GM21526 (cell line): ENCODE measurements at regions not wholly inside any gene's neighbourhood (a gene's known extent, or its start where the extent isn't known, plus 50 kb on each side); places are given as distances from the start of the nearest gene placed in this dataset.
"Not testable (repeated sequence)": the region's sequence is repeated elsewhere in the genome, so short reads cannot be mapped to it uniquely, and the experiment has no call there.

Experiments used
- ATAC-seq: cut with Tn5 transposase; IDR thresholded peaks from one replicate; pipeline ENCODE4 v1.9.1; 2021; ENCODE audit warnings: moderate library complexity; ENCODE audit not compliant: unreplicated experiment, low FRiP score

DNA sequence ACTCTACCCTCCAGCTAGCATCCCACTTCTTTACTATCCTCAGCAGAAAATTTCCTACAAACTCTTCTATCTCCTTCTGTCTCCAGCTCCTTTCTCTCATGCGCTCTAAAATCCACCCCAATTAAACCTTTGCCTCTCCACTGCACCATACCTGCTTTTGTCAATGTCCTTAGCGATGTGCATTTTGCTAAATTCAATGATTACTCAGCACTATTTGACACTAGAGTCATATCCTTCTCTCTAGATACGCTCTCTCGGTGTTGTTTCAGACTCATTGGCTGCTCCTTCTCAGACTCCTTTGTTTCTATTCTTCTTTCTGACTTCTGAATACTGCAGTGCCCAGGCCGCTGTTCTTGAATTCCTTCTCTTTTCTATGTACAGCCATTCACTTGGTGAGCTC, 144.2 kb downstream of the HLX start:
- ATAC-seq, result no peak

DNA sequence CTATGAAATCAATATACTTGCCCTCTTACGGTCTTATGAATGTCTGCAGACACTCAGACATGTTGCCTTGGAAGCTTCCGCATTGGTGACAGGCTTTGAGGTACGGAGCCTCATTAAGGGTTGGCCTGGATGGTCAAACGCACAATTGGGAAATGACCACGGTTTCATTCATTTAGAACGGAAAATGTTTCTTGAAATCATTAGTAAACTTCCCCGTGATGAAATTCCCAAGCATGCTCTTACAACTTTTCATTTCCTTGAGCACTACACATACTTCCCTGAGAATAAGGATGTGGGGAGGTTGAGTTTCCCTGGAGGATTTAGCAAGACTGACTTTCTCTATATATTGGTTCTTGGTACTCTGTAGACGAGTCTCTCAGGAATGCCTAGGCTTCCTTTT, 146.3 kb downstream of the HLX start:
- ATAC-seq, result no peak

DNA sequence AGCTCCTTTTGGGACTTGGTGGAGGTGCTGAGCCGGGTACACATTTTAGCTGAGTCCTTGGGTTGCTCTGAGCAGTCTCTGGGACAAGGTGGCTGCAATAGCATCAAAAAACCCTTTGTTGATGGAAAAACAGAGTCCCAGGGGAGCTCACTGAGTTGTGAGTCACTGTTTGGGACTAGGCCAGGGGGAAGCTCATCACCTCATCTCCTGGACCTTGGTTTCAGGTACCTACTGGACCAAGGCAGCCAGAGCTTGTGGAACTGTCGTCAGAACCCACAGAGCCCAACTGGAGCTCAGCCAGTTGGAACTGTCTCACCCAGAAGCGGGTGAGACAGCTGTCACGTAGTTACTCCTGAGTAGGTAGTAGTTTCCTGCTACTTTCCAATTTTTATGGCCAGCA, 146.7 kb downstream of the HLX start:
- no peak for ATAC-seq

DNA sequence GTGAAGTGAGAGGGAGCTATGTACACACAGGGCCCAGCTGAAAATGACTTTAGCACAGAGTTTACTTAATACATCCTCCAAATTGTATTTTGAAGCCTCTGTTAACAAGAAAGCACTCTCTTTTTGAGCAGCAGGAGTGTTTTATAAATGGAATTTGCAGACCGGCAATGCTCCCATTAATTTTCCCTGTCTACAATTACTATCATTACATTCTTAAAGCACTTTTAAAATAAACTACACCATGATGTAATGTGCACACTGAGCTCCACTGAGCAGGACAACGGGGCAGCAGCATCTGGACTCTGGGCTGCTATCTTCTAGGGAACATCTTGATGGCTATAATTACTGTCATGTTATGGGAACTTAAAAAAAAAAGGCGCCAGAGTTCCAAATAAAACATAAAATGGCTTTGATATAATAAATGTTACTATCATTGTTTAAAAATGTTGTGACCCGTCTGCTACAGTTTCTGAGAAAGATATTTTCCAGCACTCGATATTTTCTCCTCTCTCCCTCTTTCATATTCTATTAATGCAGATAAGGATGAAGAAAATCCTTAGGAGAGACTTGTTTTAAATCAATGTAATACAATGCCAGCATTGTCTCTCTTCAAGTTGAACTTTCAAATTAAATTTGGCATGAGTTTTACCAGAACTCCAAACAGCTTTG, 150.9 kb downstream of the HLX start:
- ATAC-seq, result no peak

DNA sequence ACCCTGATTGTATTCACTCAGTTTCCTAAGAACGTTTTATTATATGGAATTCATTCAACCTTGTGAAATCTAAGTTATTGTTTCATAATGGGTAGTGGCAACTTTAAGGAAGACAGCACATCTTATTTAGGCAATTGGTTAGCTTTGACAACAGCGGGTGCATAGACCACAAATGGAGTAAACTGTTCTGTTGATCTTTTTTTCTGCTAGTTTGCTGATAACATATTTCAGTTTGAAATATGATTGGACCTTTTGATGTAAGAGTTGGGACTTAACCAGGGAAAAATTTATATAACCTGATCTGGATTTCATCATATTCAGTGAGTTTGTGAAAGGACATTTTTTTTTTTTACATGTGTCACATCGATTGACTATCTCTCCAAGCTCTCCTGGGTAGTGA, 151.7 kb downstream of the HLX start:
- no peak for ATAC-seq

DNA sequence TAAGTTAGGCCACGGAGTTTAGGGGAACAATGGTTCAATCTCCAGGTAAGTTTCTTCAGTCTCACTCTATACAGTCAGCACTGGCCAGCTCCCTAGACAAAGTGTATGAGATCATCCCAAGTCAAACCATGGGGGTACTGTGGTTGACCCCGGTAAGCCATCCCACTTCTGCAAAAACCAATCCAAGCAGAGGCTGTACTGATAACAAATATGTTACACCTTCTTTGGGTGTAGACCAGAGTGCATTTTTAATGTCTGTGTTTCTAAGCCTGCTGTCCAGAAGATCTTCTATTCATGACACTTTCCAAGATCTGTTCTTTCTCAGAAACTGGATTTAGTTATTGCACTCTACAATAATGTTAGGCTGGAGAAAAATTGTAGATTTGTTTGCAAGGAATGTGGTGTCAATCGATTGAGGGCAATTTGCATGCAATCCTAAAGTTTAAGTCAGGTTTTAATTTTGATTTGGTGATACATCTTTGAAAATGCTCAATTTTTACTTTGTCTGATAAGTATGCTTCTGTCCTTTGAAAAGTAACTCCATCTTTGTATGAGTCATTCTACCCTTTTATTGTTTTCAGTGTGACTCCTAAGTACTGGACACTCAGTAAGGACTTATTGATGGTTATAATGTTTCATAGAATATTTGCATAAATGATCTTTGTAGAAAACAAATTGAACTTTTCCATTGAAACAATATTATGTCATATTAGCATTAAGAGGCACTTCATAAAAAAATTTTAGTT, 152.4 kb downstream of the HLX start:
- ATAC-seq, result no peak

DNA sequence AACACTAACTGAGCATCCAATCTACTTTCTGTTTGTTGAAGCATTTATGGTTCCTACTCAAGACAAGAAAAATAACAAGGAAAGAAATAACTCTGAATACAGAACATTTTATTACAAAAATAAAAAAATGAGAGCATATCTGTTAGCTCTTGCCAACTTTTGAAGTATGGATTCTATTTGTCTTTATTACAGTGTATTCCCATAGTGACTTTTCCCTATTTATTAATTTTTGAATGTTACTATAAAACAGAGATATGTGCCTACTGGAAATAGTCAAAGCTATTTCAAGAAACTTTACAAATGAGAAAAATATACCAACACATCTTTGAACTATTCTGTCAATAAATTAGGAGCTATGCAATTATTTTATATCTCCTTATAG, 153.0 kb downstream of the HLX start:
- no peak for ATAC-seq

DNA sequence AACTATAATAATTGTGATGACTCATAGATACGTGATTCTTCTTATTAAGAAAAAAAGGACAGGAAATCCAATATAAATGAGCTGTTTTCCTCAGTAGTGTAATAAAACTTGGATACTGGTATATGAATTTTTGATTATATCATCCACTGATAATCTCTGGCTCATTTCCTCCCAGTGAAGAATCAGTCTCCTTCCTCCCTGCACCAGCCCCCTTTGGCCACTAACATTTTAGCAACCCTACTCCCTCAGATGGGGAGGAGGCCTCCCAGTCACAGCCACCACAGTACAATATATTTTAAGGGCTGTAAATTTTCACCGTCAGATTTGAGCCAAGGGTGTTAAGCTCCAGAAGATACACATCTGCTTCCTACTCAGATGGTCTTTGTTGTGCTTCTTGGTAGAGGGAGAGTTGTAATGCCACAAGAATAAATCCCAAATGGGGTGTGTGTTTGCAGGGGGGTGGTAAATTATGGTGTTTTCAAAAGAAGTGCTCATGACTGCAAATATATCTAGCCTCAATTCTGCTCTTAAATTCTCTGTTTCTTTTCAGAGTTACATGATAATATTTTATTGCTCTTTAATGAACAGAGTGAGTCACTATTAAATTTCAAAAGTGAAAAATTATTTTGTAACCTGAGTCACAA, 153.5 kb downstream of the HLX start:
- ATAC-seq, result no peak

DNA sequence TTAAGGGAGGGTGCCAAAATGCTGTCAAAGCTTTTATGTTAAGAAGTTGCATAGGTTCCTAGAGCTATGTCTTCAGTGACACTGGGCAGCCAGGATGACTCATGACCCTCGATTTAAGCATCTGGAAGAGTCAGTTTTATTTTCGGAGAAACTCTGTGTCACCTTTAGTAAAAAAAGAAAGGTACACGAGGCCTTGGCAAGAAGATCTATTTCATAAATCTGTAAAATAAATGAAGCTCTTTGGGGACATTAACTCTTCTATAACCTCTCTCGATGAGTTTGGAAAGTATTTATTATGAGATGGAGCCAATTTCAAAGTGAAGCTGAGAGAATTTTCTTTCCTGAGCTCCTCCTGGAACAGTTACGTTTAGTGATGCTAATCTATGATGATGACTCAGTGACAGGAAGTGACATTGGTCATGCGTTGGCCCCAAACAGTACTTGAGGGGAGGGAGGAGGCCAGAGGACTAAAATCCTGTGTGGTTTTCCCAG, 156.5 kb downstream of the HLX start:
- no peak for ATAC-seq

DNA sequence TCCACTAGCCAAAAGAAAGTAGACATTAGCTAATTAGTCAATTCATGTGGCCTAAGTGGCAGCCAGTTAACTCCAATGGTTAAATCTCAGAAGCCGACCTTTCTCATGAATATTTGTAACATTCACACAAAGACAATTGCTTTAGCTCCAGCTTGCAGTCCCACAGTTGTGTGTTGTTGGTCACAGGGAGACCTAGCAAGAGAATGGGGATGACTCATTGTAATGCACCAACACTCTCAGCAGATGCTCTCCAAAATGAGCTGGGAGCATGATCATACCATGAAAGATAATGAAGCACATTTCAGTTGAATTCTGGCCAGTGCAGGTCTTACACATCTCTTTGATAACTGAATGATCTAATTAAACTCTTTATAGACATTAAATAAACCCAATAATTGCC, 160.4 kb downstream of the HLX start:
- no peak for ATAC-seq

DNA sequence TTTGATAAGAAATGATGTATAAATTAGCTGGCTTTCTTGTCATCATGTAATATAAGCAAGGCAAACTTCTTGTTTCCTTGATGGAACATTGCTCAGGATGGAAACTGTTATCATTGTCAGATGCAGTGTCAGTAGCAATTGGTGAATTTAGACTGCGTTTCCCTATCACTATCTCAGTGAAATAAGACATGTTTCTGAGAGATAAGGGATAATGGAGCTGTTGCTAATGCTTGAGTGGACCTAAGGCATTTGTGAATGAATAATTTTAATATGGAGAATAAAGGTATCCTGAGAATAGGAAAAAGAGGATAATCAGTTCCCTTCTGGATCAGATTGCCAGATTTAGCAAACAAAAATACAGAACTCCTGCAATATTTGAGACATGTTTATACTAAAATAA, 160.9 kb downstream of the HLX start:
- ATAC-seq, result no peak

DNA sequence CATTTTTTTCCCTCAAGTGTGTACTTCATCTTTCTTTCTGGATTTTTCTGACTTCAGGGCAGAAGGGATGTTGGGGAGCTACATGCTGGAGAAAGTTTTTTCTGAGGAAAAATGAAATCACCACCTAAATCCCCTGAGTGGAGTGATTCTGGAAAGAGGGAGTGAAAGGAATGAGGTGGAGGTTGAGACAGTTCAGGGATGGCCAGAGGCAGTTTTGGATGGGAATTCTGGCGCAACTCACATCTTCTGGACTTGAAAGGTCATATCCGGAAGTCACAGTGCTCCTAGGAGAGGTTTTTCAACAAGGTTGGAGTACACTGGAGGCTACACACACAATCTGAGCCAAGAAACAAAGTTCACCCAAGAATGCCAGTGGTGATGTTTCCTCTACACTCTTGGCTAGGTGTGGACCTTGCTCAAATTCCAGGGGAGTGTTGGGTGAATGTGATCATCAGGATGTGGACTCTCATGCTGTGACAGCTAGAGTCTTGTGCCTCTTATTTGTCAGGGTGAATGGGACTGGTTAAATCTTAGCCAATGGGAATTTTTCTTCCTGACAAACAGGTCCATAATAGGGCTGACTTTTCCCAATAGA, 161.5 kb downstream of the HLX start:
- ATAC-seq, result no peak

DNA sequence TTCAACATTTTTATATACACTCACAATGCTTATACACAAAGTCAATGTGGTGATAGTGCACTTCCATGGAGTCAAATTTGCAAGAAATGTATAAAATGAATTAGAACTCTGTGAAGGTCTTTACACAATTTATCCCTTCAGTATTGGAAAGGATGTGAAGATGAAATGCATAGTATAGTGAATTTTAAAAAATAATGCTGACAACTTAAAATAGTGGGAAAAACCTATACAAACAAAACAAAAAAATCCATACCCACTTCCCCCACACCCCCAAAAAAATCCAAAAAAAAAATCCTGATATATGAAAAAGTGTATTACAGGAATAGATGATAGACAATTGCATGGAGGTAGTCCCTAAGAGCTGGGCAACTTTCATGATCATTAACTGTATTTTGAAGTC, 165.3 kb downstream of the HLX start:
- no peak for ATAC-seq

DNA sequence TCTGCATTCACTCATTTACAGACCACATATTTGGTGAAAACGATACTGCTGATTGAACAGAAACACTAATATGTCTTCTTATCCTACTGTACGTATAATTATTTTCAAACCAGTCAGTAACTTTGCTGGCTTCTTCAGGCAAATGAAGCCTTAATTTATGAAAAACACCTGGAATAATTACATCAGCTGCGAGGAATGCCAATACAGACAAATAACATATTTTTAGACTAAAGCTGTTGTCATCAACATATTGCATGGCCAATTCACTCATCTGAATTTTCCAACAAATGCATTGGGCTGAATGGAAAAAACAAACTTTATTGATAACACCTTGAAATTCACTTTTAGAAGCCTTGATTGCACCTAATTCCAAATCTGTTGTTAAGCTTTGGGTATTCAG, 165.9 kb downstream of the HLX start:
- no peak for ATAC-seq

DNA sequence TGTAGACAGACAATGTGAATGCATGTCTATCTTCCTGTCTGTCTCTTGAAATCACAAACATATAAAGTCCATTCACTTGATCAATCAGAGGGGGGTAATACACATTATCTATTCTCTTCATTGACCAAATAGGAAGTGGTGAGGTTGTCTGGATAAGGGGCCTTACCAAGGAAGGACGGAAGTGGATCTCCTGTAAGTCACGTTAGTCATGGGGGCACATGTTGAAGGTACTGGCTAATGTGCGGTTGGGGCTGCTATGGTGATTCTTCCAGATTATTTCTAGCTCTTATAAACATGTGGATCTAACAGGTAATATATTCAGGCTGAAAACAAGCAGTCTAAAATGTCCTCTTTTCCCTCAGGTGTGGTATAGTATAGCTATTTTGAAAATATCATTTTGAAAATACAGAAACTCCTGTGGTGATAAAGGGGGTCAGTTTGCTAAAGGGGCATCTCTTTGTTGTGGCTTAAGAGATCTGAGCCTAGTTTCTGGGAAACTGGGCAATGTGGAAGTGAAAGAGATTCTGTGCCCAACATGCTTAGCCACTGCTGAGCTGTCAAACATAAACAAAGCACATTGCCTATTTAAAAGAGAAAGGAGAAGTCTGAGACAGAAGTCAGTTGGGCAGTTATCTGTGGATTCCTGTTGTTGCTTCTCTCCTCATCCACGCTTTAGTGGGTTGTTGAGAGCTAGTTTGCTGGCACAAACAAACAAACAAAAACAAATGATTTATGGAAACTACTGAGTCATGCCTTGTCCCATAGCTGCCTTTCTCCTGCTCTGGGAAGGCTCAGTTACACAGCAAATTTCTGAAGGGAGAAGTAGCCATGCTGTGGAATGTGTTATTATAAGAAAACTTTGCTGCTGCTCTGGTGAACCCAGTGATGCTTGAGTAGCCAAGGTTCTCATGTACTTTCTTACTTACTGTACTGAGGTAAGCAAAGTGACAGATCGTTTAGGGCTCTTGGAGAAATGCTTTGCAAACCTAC, 166.9 kb downstream of the HLX start:
- ATAC-seq, result peak; percentile 96

DNA sequence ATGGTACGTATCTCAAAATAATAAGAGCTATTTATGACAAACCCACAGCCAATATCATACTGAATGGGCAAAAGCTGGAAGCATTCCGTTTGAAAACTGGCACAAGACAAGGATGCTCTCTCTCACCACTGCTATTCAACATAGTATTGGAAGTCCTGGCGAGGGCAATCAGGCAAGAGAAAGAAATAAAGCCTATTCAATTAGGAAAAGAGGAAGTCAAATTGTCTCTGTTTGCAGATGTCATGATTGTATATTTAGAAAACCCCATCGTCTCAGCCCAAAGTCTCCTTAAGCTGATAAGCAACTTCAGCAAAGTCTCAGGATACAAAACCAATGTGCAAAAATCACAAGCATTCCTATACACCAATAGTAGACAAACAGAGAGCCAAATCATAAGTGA, 172.1 kb downstream of the HLX start:
- ATAC-seq, result not testable (repeated sequence)

DNA sequence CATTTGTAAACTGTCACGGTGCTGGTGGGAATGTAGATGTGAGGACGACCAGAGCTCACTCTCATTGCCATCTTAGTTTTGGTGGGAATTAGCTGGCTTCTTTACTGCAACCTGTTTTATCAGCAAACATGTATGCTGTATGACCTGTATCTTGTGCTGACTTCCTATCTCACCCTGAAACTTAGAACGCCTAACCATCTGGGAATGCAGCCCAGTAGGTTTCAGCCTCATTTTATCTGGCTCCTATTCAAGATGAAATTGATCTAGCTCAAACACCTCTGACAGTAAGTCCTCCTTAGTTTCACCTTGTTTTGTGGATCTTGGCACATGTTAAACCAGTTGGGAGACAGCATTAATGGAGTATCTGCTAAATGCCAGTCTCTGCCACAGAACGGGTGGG, 174.6 kb downstream of the HLX start:
- no peak for ATAC-seq

DNA sequence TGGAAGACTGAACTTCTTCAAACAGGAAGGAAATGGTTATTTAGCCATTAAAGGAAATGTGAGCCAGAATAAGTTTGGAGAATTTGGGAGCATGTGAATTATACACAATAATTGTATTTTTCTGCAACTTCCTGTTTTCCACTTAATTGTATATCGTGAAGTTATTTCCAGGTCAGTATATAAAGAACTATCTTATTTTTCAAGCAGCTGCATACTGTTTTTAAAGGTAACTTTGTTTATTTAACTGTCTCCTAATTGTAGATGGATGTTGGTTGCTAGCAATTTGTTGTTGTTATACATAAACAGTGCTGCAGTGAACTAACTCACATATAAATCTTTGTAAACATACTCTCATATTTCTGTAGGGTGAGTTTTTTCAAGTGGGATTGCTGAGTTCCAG, 180.3 kb downstream of the HLX start:
- no peak for ATAC-seq

DNA sequence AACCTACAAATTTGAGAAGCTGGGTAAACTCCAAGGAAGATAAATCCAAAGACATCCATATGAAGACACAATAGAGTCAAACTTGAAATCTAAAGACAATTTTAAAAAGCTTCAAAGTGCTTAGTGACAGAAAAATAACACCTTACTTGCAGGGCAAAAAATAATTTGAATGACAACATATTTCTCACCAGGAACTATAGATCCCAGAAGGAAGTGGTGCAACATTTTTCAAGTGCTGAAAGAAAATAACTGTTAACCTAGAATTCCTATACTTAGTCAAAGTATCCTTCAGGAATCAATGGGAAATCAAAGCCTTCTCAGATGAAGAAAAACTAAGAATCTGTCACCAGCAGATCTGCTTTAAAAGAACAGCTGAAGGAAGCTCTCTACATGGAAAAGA, 184.4 kb downstream of the HLX start:
- no peak for ATAC-seq

DNA sequence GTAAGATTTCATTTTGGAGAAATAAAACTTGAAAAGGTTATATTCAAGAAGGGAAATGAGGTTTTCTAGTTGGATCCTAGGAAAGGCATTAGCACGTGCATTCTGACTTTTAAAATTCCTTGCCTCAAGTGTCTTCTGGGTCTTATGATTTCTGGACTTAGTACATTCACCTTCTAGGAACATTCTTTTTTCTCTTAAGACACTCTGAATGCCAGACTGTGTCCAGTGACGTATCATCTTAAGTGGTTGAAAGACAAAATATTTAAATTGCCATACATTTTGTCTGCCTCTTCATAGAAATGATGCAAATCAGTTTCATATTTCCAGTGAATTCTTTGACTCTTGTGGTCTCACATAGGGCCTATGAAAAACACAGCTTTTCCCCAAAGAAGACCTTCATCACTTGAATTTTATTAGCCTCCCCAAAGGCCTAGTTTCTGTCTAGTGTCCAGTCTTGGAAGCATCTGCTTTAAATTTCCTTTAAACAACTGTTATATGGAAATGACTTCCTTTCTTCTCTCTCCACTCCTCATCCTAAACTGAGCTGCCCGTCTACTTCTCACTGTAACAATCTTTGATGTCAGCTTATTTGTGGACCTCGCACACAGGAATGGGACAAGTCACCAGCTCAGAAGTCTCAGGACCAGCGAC, 187.2 kb downstream of the HLX start:
- ATAC-seq, result no peak
